Neural cell (in vitro differentiated cells): ENCODE measurements at regions not wholly inside any gene's neighbourhood (a gene's known extent, or its start where the extent isn't known, plus 50 kb on each side); places are given as distances from the start of the nearest gene placed in this dataset.

Source experiments
- CTCF ChIP-seq: fragments of 450-650 bp; IDR thresholded peaks from 2 replicates; pipeline ENCODE4 v1.5.1; 2014; ENCODE audit warnings: antibody characterized with exemption, mild to moderate bottlenecking, moderate library complexity; ENCODE audit not compliant: poor library complexity, severe bottlenecking
- POLR2AphosphoS5 ChIP-seq: IDR thresholded peaks from 2 replicates; pipeline ENCODE4 v1.6.1; 2012

- TF ChIP-seq CTCF (no peak), POLR2AphosphoS5 (no peak)
Measured at GRCh38 chr1:99550198-99550597, 95.7 kb upstream of the PALMD start.
